Stomach (tissue), 8 donors: ENCODE measurements at regions not wholly inside any gene's neighbourhood (a gene's known extent, or its start where the extent isn't known, plus 50 kb on each side); places are given as distances from the start of the nearest gene placed in this dataset.

Source experiments
- DNase-seq, 2 donors: peaks; one replicate each; pipeline versions ENCODE4 v3.0.0 to v3.0.0-alpha.2; 2013 to 2019
- H3K27ac ChIP-seq, 5 donors: fragments of 200-600 bp in 4 of 5; sonication (generic) in 4 of 5; one replicate each; pipeline ENCODE4 v1.5.1; 2013 to 2019; ENCODE audit warnings: mild to moderate bottlenecking in 1 of 5, moderate library complexity in 1 of 5
- H3K27me3 ChIP-seq, 3 donors: fragments of 200-600 bp; sonication (generic); one replicate each; pipeline ENCODE4 v1.5.1; 2017 to 2019; ENCODE audit warnings: mixed run types in 1 of 3
- H3K36me3 ChIP-seq, 4 donors: fragments of 200-600 bp; sonication (generic); 1 replicate in 3 of 4; 2 replicates in 1 of 4; pipeline ENCODE4 v1.5.1; 2016 to 2019
- H3K4me1 ChIP-seq, 4 donors: fragments of 200-600 bp; sonication (generic); one replicate each; pipeline ENCODE4 v1.5.1; 2016 to 2019
- H3K4me3 ChIP-seq, 4 donors: fragments of 200-600 bp; sonication (generic) in 3 of 4; one replicate each; pipeline ENCODE4 v1.5.1; 2016 to 2019; ENCODE audit warnings: mild to moderate bottlenecking in 1 of 4
- H3K9me3 ChIP-seq, 4 donors: fragments of 200-600 bp; sonication (generic); one replicate each; pipeline ENCODE4 v1.5.1; 2016 to 2019
- EP300 ChIP-seq: sonication (generic); formaldehyde crosslinking; IDR thresholded peaks from one replicate; pipeline ENCODE4 v1.6.1; 2017; ENCODE audit warnings: antibody characterized with exemption
- POLR2A ChIP-seq, 4 donors: fragments of 450-650 bp; IDR thresholded peaks; one replicate each; pipeline ENCODE4 v1.6.1; 2016; ENCODE audit warnings: antibody characterized with exemption in 4 of 4, control low read depth in 2 of 4, mild to moderate bottlenecking in 1 of 4, moderate library complexity in 1 of 4
- POLR2AphosphoS5 ChIP-seq, 3 donors: sonication (generic); formaldehyde crosslinking; IDR thresholded peaks; one replicate each; pipeline ENCODE4 v1.6.1; 2016; ENCODE audit warnings: antibody characterized with exemption in 3 of 3
- WGBS, 5 donors: extraction: QIAGEN DNeasy Blood & Tissue Kit in 3 of 5; methylation state at CpG; one replicate each; pipeline versions ENCODE4 v1.1.5 to v1.1.7; 2013 to 2018; 5-methylcytosine and 5-hydroxymethylcytosine counted together
- intact Hi-C: fragments of 100-400 bp; cut with DNase I; formaldehyde crosslinking; loops from one replicate; pipeline ENCODE4 v1.15.1; 2023; ENCODE audit warnings: low total_unique reads
- TF ChIP-seq, protein P1 (sequence below), 7 experiments: fragments of 450-650 bp in 4 of 7; fragments of 200-600 bp in 3 of 7; sonication (generic) in 3 of 7; IDR thresholded peaks; one replicate each; pipeline ENCODE4 v1.5.1; 2016 to 2019; ENCODE audit warnings: antibody characterized with exemption in 7 of 7, control low read depth in 2 of 7, mild to moderate bottlenecking in 1 of 7
- donor health status: healthy with polysubstance abuse.
- donor health status: Bipolar disorder and iron deficiency.
- donor health status: healthy.

GRCh38 chr6:95128439-95128838, 448.9 kb upstream of the MANEA start:
- Histone ChIP-seq H3K27ac (no peak overlapping the region), H3K4me1 (no peaks in the 10 kb centered on the region), H3K27me3 (no peaks in the 10 kb centered on the region), H3K9me3 (no peaks in the 10 kb centered on the region), H3K4me3 (no peak overlapping the region), H3K36me3 (no peaks in the 10 kb centered on the region)
- WGBS, 5 donors, result 59 to 73% (median 70%) methylated on average over 2 of the region's 2 CpGs
- no peak for TF ChIP-seq EP300
- TF ChIP-seq, protein P1, sequence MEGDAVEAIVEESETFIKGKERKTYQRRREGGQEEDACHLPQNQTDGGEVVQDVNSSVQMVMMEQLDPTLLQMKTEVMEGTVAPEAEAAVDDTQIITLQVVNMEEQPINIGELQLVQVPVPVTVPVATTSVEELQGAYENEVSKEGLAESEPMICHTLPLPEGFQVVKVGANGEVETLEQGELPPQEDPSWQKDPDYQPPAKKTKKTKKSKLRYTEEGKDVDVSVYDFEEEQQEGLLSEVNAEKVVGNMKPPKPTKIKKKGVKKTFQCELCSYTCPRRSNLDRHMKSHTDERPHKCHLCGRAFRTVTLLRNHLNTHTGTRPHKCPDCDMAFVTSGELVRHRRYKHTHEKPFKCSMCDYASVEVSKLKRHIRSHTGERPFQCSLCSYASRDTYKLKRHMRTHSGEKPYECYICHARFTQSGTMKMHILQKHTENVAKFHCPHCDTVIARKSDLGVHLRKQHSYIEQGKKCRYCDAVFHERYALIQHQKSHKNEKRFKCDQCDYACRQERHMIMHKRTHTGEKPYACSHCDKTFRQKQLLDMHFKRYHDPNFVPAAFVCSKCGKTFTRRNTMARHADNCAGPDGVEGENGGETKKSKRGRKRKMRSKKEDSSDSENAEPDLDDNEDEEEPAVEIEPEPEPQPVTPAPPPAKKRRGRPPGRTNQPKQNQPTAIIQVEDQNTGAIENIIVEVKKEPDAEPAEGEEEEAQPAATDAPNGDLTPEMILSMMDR (IDR thresholded peaks at IDR 0.05), result no peak
- TF ChIP-seq POLR2AphosphoS5 (IDR thresholded peaks at IDR 0.05), result no peak
- TF ChIP-seq POLR2A (IDR thresholded peaks at IDR 0.05), result no peak
- intact Hi-C loops, result no loop called here
- DNase-seq, result no peak

- 31 to 63% (median 52%) methylated on average over 2 of the region's 2 CpGs for WGBS, 5 donors
- H3K9me3 ChIP-seq, result no peaks in the 10 kb centered on the region
- TF ChIP-seq EP300 (no peak), POLR2AphosphoS5 (IDR thresholded peaks at IDR 0.05) (no peak), POLR2A (IDR thresholded peaks at IDR 0.05) (no peak)
- TF ChIP-seq, protein P1 (IDR thresholded peaks at IDR 0.05), result no peak
- H3K4me1 ChIP-seq, result no peaks in the 10 kb centered on the region
- H3K27me3 ChIP-seq, result no peaks in the 10 kb centered on the region
- DNase-seq, result no peak
- intact Hi-C loops, result no loop called here
- H3K36me3 ChIP-seq, result no peaks in the 10 kb centered on the region
- no peak overlapping the region for H3K27ac ChIP-seq
- H3K4me3 ChIP-seq, result no peak overlapping the region
Measured at GRCh38 chr6:95128947-95129346, 448.4 kb upstream of the MANEA start.

DNA sequence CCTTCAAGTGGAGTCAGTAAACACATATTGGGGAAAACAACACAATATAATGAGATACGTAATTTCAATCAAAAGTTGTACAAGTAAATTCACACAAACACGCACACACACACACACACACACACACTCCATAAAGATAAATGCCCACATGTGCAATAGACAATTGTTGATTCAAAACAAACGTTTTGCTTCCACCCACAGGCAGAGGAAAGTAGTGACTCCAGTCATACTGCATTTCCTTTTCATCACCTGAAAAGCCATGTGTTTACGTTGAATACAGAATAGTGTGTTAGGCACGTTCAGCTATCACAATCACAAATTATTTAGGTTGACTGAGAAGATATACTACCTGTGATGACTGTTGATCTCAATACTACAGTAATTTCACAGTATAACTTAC, 443.8 kb upstream of the MANEA start:
- H3K9me3 ChIP-seq, result no peaks in the 10 kb centered on the region
- DNase-seq, result peak in 1 of 2 donors; percentile 2
- intact Hi-C loops, result no loop called here
- H3K4me1 ChIP-seq, result no peaks in the 10 kb centered on the region
- H3K36me3 ChIP-seq, result no peaks in the 10 kb centered on the region
- 25 to 34% (median 31%) methylated on average over 5 of the region's 5 CpGs for WGBS, 5 donors
- no peak overlapping the region for H3K27ac ChIP-seq
- H3K4me3 ChIP-seq, result no peak overlapping the region
- TF ChIP-seq POLR2A (IDR thresholded peaks at IDR 0.05) (no peak), EP300 (no peak), POLR2AphosphoS5 (IDR thresholded peaks at IDR 0.05) (no peak)
- TF ChIP-seq, protein P1 (IDR thresholded peaks at IDR 0.05), result no peak
- no peaks in the 10 kb centered on the region for H3K27me3 ChIP-seq

DNA sequence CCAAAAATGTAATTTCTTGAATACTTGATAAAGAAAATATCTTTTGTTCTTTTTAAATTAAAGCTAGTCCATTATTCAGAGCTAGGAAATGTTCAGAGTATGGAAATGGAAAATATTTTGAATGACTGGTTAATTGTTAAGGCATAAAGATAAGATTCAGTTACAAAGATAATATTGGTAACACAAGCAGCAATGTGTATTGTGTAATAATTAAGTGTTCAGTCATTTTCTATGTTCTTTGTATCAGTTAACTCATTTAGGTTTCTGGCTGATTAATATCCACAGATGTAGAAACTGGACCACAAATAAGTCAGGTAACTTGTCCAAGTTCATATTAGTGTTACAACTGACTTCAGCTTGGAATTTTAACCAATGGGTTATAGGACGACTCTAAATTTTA, 442.2 kb upstream of the MANEA start:
- H3K27ac ChIP-seq, result no peak overlapping the region
- intact Hi-C loops, result no loop called here
- no peaks in the 10 kb centered on the region for H3K4me1 ChIP-seq
- WGBS, 5 donors, result 60 to 85% (median 65%) methylated on average over 1 of the region's 1 CpG
- no peaks in the 10 kb centered on the region for H3K27me3 ChIP-seq
- H3K36me3 ChIP-seq, result no peaks in the 10 kb centered on the region
- no peak for DNase-seq
- no peaks in the 10 kb centered on the region for H3K9me3 ChIP-seq
- TF ChIP-seq EP300, result no peak
- TF ChIP-seq, protein P1 (IDR thresholded peaks at IDR 0.05), result no peak
- no peak for TF ChIP-seq POLR2AphosphoS5 (IDR thresholded peaks at IDR 0.05)
- no peak for TF ChIP-seq POLR2A (IDR thresholded peaks at IDR 0.05)
- H3K4me3 ChIP-seq, result no peak overlapping the region
